H9 (cell line): ENCODE measurements at regions not wholly inside any gene's neighbourhood (a gene's known extent, or its start where the extent isn't known, plus 50 kb on each side); places are given as distances from the start of the nearest gene placed in this dataset.

Experiments
- DNase-seq: peaks from one replicate; pipeline ENCODE4 v3.0.0-alpha.2; 2017
- H2AFZ ChIP-seq: one replicate; pipeline ENCODE4 v1.6.1; 2013; ENCODE audit warnings: mild to moderate bottlenecking, low read length, control low read depth, moderate library complexity
- H2AK5ac ChIP-seq: 2 replicates; pipeline ENCODE4 v1.6.1; 2013; ENCODE audit warnings: low read length, control low read depth, mixed read lengths; ENCODE audit not compliant: insufficient read length
- H2BK120ac ChIP-seq: one replicate; pipeline ENCODE4 v1.6.1; 2013; ENCODE audit warnings: low read depth, mild to moderate bottlenecking, low read length, control low read depth, inconsistent platforms; ENCODE audit not compliant: poor library complexity, severe bottlenecking
- H2BK12ac ChIP-seq: 2 replicates; pipeline ENCODE4 v1.6.1; 2013; ENCODE audit warnings: low read length, control low read depth, mixed read lengths, low read depth; ENCODE audit not compliant: insufficient read length
- H2BK15ac ChIP-seq: 2 replicates; pipeline ENCODE4 v1.6.1; 2013; ENCODE audit warnings: low read depth, low read length, control low read depth
- H2BK20ac ChIP-seq: one replicate; pipeline ENCODE4 v1.6.1; 2013; ENCODE audit warnings: low read depth, mild to moderate bottlenecking, low read length, control low read depth, inconsistent platforms; ENCODE audit not compliant: poor library complexity, severe bottlenecking
- H2BK5ac ChIP-seq: 2 replicates; pipeline ENCODE4 v1.6.1; 2013; ENCODE audit warnings: low read length, control low read depth, mixed read lengths; ENCODE audit not compliant: insufficient read length
- H3K14ac ChIP-seq: 2 replicates; pipeline ENCODE4 v1.6.1; 2013; ENCODE audit warnings: low read length, control low read depth; ENCODE audit not compliant: insufficient read depth
- H3K18ac ChIP-seq: 2 replicates; pipeline ENCODE4 v1.6.1; 2013; ENCODE audit warnings: low read depth, mild to moderate bottlenecking, mixed read lengths, low read length, control low read depth; ENCODE audit not compliant: insufficient read length
- H3K23ac ChIP-seq: 2 replicates; pipeline ENCODE4 v1.6.1; 2013; ENCODE audit warnings: low read length, control low read depth, mixed read lengths, low read depth; ENCODE audit not compliant: insufficient read length
- H3K23me2 ChIP-seq: 2 replicates; pipeline ENCODE4 v1.6.1; 2013; ENCODE audit warnings: low read depth, mild to moderate bottlenecking, mixed read lengths, low read length, control low read depth; ENCODE audit not compliant: insufficient read length, poor library complexity, severe bottlenecking
- H3K27ac ChIP-seq: 2 replicates; pipeline ENCODE4 v1.5.1; 2013; ENCODE audit warnings: low read length, control low read depth, mixed read lengths, low read depth; ENCODE audit not compliant: insufficient read length
- H3K27me3 ChIP-seq: 2 replicates; pipeline ENCODE4 v1.6.1; 2013; ENCODE audit warnings: low read length, control low read depth, inconsistent platforms; ENCODE audit not compliant: insufficient read depth
- H3K4ac ChIP-seq: 2 replicates; pipeline ENCODE4 v1.6.1; 2013; ENCODE audit warnings: low read depth, mild to moderate bottlenecking, control low read depth, inconsistent platforms, low read length, moderate library complexity
- H3K4me1 ChIP-seq: 2 replicates; pipeline ENCODE4 v1.6.1; 2013; ENCODE audit warnings: low read length, control low read depth, inconsistent platforms; ENCODE audit not compliant: insufficient read depth
- H3K4me2 ChIP-seq: 2 replicates; pipeline ENCODE4 v1.6.1; 2013; ENCODE audit warnings: low read length, control low read depth, mixed read lengths; ENCODE audit not compliant: insufficient read length, insufficient read depth
- H3K56ac ChIP-seq: 2 replicates; pipeline ENCODE4 v1.6.1; 2013; ENCODE audit warnings: low read depth, mild to moderate bottlenecking, mixed read lengths, low read length, control low read depth; ENCODE audit not compliant: insufficient read length
- H3K79me1 ChIP-seq: 2 replicates; pipeline ENCODE4 v1.6.1; 2013; ENCODE audit warnings: low read depth, mild to moderate bottlenecking, moderate library complexity, low read length, control low read depth, inconsistent platforms; ENCODE audit not compliant: insufficient read depth, poor library complexity, severe bottlenecking
- H3K79me2 ChIP-seq: 2 replicates; pipeline ENCODE4 v1.6.1; 2013; ENCODE audit warnings: low read length, control low read depth, inconsistent platforms; ENCODE audit not compliant: insufficient read depth
- H3K9ac ChIP-seq: 2 replicates; pipeline ENCODE4 v1.6.1; 2013; ENCODE audit warnings: low read length, control low read depth, mixed read lengths; ENCODE audit not compliant: insufficient read length; ENCODE audit errors: extremely low read depth
- H3K9me3 ChIP-seq: one replicate; pipeline ENCODE4 v1.6.1; 2013; ENCODE audit warnings: low read depth, low read length, inconsistent platforms; ENCODE audit not compliant: control insufficient read depth
- H3T11ph ChIP-seq: one replicate; pipeline ENCODE4 v1.6.1; 2013; ENCODE audit warnings: mild to moderate bottlenecking, low read length, control low read depth, inconsistent platforms
- H4K20me1 ChIP-seq: one replicate; pipeline ENCODE4 v1.6.1; 2013; ENCODE audit not compliant: control insufficient read depth, insufficient read length, insufficient read depth
- H4K5ac ChIP-seq: 2 replicates; pipeline ENCODE4 v1.6.1; 2013; ENCODE audit warnings: low read depth, mild to moderate bottlenecking, mixed read lengths, low read length, control low read depth; ENCODE audit not compliant: insufficient read length
- H4K8ac ChIP-seq: replicated peaks from 2 replicates; pipeline ENCODE4 v1.6.1; 2013; ENCODE audit warnings: low read length, control low read depth, mixed read lengths, low read depth; ENCODE audit not compliant: insufficient read length
- H4K91ac ChIP-seq: 2 replicates; pipeline ENCODE4 v1.6.1; 2013; ENCODE audit warnings: low read depth, mild to moderate bottlenecking, moderate library complexity, mixed read lengths, low read length, control low read depth; ENCODE audit not compliant: insufficient read length
- H3K27ac Mint-ChIP-seq, 3 experiments: 2 replicates in 2 of 3; 3 replicates in 1 of 3; pipeline ENCODE4 v1.8.0; 2020 to 2021; ENCODE audit warnings: mixed read lengths in 3 of 3, mild to moderate bottlenecking in 1 of 3, moderate library complexity in 1 of 3
- H3K27me3 Mint-ChIP-seq: 2 replicates; pipeline ENCODE4 v1.8.0; 2021; ENCODE audit warnings: low read depth, mild to moderate bottlenecking, moderate library complexity, mixed read lengths
- H3K36me3 Mint-ChIP-seq, 3 experiments: 2 replicates in 2 of 3; 3 replicates in 1 of 3; pipeline ENCODE4 v1.8.0; 2020 to 2021; ENCODE audit warnings: low read depth in 3 of 3, mixed read lengths in 3 of 3; ENCODE audit not compliant: insufficient read depth in 1 of 3
- H3K4me1 Mint-ChIP-seq, 2 experiments: 2 replicates each; pipeline ENCODE4 v1.8.0; 2020; ENCODE audit warnings: mixed read lengths in 2 of 2
- H3K4me3 Mint-ChIP-seq, 2 experiments: 2 replicates in 1 of 2; 3 replicates in 1 of 2; pipeline ENCODE4 v1.8.0; 2020 to 2021; ENCODE audit warnings: mild to moderate bottlenecking in 2 of 2, mixed read lengths in 2 of 2, moderate library complexity in 1 of 2
- H3K9me3 Mint-ChIP-seq, 2 experiments: 2 replicates in 1 of 2; 3 replicates in 1 of 2; pipeline ENCODE4 v1.8.0; 2020; ENCODE audit warnings: mild to moderate bottlenecking in 2 of 2, mixed read lengths in 2 of 2, moderate library complexity in 1 of 2
- CTCF ChIP-seq: fragments of 200-600 bp; sonication (generic); conservative IDR thresholded peaks from 3 replicates; pipeline ENCODE4 v1.8.0; 2021; ENCODE audit warnings: antibody characterized with exemption, mild to moderate bottlenecking
- WGBS: extraction: QIAGEN DNeasy Blood & Tissue Kit; methylation state at CpG from one replicate; pipeline ENCODE4 v1.1.7; 2013; ENCODE audit warnings: missing lambda C conversion rate, low lambda C conversion rate, mixed read lengths; ENCODE audit not compliant: insufficient read length; ENCODE audit errors: extremely low coverage; 5-methylcytosine and 5-hydroxymethylcytosine counted together

DNA sequence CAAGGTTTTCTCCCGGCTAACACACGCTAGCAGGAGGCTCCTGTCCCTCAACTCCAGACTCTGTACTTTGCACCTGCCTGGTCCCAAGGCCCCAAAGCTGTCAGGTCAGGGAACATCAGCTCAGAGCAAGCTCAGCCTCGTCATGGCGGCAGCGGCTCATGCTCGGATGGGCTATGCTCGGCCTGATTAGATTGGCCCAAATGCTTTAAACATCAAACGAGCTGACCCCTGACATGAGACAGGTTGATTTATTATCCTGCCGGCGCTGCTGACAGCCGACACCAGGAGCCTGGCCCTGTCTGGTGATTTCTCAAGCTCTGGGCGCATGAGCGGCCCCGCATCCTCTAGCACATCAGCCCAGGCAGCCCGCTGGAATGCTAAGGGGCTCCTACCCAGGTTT lies 436.4 kb downstream of the EIPR1 start:
- no peaks in the 10 kb centered on the region for H3K9me3 ChIP-seq
- no peak overlapping the region for H2BK12ac ChIP-seq
- H3K79me2 ChIP-seq: no peaks in the 10 kb centered on the region
- H3K4me2 ChIP-seq: no peak overlapping the region
- no peak overlapping the region for H2BK120ac ChIP-seq
- H3T11ph ChIP-seq: no peak overlapping the region
- peaks cover 17 to 20% of the 10 kb centered on the region in 2 experiments for H3K9me3 Mint-ChIP-seq
- peaks cover 6 to 7% of the 10 kb centered on the region in 2 experiments for H3K4me1 Mint-ChIP-seq
- TF ChIP-seq CTCF: no peak
- no peaks in the 10 kb centered on the region for H3K79me1 ChIP-seq
- no peak overlapping the region for H2AK5ac ChIP-seq
- H2BK15ac ChIP-seq: no peak overlapping the region
- H3K9ac ChIP-seq: no peak overlapping the region
- no peaks in the 10 kb centered on the region for H3K4me1 ChIP-seq
- H4K5ac ChIP-seq: no peak overlapping the region
- H4K91ac ChIP-seq: no peak overlapping the region
- H4K20me1 ChIP-seq: no peaks in the 10 kb centered on the region
- H3K18ac ChIP-seq: peak overlapping the region; percentile 11
- no peak overlapping the region for H2AFZ ChIP-seq
- H2BK20ac ChIP-seq: no peak overlapping the region
- no peaks in the 10 kb centered on the region; the same call in 1 of the 2 replicates for H3K27me3 Mint-ChIP-seq
- H3K4me3 Mint-ChIP-seq: no peak overlapping the region
- H3K56ac ChIP-seq: no peak overlapping the region
- no peak overlapping the region for H3K23ac ChIP-seq
- H3K14ac ChIP-seq: no peak overlapping the region
- WGBS: no CpG with 5 or more reads among the region's 15 CpGs
- H3K4ac ChIP-seq: no peak overlapping the region
- DNase-seq: no peak
- H3K27ac ChIP-seq: no peak overlapping the region
- H3K27me3 ChIP-seq: no peaks in the 10 kb centered on the region
- no peak overlapping the region for H2BK5ac ChIP-seq
- H3K23me2 ChIP-seq: no peaks in the 10 kb centered on the region
- no peak overlapping the region for H4K8ac ChIP-seq
- H3K27ac Mint-ChIP-seq: no peak overlapping the region
- peaks cover 0 to 13% (median 11%) of the 10 kb centered on the region in 3 experiments; a peak in 5 of 7 replicates for H3K36me3 Mint-ChIP-seq
